HuH-7.5 (cell line): ENCODE measurements at regions not wholly inside any gene's neighbourhood (a gene's known extent, or its start where the extent isn't known, plus 50 kb on each side); places are given as distances from the start of the nearest gene placed in this dataset.

Experiments used
- DNase-seq: peaks from one replicate; pipeline ENCODE4 v3.0.0; 2011; ENCODE audit warnings: low spot score

DNA sequence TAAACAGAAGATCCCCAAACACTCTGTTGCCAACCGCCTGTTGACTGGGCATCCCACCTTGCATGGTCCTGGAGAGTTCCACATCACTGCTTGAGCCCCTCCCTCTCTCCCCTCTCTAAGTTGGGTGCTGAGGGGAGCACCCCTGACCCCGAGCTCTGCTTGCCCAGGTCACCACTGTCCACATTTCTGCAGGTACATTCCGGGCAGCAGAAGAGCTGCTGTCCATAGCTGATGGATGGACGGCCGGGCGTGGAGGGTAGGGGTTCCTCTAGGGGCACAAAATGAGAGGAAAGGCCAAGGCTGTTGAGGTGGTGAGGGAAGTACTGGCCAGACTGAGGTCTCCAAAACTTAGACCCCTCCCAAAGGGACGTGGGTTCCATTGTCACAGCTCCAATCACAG is 227.4 kb upstream of the PPP2R2D start:
- no peak for DNase-seq

DNA sequence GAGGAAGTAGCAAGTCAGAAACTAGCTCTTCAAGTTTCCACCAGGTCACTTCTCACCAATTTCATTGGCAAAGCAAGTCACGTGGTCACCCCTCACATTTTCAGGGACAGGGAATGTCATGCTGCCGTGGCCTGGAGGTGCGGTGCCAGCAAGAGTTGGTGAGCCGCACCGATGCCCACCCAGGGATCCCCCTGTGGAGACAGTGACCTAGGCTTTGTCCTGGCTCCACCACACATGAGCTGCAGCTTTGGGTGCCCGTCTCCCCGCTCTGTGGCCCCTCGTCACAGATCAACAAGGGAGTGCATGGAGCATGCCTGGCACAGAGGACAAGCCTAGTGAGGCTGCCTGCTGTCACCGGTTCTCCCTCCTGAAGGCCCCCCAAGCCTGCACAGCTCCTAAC is 226.7 kb upstream of the PPP2R2D start:
- DNase-seq = no peak

- DNase-seq = no peak
These were observed 225.7 kb upstream of the PPP2R2D start for GRCh38 chr10:131675104-131675503.

- no peak for DNase-seq
These were observed 224.6 kb upstream of the PPP2R2D start for GRCh38 chr10:131676046-131676799.

GRCh38 chr10:131676800-131677421 is 223.9 kb upstream of the PPP2R2D start:
- no peak for DNase-seq

DNA sequence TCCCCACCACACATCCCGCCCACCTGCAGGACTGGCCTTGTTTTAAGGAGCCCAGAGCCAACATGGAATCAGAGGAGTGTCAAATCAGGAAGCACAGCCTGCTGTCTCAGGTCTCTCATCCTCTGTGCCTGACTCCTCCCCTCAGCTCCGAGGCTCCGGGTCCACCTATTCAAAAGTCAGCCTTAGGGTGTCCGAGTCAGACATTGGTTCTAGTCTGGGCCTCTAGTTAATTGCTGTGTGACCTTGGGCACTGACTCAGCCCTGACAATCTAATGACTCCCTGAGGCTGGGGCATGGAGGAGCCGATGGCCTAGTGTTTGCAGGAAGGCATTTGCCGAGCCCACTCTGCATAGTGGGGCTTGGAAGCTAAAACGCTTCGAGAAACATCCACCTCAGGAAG is 223.1 kb upstream of the PPP2R2D start:
- no peak for DNase-seq

DNA sequence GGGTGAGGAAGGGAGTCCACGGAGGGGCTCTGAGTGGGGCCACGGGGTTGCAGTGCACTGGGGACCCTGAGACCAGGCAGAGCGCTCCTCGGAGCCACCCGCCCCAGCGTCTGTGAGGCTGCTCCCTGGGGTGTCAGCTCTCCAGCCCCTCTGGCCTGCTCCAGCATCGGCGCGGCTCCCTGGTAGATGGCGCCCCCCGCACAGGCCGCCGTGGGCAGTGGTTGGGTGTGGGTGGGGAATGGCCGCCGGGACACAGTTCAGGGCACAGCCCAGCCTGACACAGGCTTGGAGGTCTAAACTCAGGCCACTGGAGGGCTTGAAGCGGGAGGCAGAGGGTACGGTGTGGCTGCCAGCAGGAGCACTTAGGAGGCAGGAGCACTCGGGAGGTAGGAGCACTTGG is 222.6 kb upstream of the PPP2R2D start:
- no peak for DNase-seq

DNA sequence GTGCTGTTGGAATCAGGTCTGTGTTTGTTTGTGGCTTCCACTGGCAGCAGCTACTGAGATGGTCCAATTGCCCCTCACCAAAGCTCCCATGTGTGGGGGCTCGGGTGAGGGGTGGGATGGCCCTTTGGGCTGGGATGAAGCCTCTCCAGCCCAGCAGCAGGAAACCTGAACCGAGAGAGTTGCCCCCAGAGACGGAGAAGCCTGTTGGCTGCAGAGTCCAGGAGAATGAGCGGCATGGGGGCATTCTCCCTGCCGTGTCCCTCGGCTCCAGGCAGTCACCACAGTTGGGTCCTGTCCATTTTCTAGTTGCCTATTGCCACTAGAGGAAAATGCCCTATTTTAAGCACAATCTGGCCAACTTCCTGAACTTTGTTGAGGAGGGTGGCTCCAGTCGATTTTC is 222.2 kb upstream of the PPP2R2D start:
- DNase-seq = no peak

GRCh38 chr10:131679926-131680325 is 220.9 kb upstream of the PPP2R2D start:
- no peak for DNase-seq

- DNase-seq = no peak
These were observed 219.7 kb upstream of the PPP2R2D start for GRCh38 chr10:131681122-131681521.

GRCh38 chr10:131681656-131682055 is 219.2 kb upstream of the PPP2R2D start:
- no peak for DNase-seq

DNA sequence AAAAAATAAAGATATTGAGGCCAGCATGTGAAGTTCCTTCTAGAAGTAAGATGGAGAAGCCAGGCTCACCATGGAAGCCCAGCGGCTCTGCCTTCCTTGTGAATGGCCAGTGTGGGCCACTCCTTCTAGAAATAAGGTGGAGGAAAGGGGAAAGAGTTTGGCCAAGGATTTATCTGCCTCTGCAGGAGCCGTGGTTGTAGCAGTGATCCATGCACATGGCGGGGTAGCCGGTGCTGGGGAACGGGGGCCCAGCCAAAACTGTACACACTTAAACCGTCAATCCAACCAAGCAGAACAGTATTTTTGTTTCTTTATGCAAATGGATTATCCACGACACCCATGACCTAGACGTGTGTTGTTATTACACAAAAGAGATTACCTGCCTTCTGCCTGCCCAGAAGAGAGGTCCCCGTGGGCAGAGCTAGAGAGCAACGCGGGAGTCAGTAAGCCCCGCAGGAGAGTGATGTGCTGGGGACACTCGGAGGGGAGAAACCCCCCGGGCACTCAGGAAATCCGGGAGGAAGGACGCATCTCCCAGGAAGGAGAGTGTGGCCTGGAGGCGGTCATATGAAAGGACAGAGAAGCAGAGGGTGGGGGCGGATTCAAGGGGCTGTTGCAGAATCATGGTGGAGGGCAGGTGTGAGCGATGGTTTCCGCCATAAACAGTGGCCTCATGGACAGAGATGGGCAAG is 218.4 kb upstream of the PPP2R2D start:
- no peak for DNase-seq

DNA sequence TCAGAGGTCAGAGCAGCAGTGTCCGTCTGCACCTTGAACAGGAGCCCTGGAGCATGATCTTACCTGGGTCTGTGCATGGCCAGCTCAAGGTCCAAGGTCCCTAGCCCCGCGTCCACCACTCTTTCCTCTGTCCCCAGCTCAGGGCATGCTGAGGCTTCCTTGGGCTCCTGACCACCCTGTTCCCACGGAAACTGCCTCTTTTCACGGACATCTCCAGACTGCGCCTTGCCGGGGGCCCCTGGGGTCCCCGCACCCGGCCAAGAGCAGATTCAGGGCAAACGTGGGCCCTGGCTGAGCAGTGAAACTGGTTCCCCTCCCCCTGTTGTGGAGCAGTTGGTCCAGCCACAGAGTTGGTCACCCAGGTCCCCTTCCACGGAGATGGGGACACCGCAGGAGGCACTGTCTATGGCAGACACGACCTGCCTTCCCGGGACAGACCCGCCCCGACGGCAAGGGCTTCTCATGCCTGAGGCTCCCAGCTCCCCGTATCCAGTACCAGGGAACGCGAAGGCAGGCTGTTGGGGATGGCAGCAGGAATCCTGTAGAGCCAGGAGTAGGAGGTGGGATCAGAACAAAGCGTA is 217.4 kb upstream of the PPP2R2D start:
- no peak for DNase-seq

- DNase-seq = no peak
These were observed 216.9 kb upstream of the PPP2R2D start for GRCh38 chr10:131683941-131684340.

GRCh38 chr10:131685007-131685406 is 215.8 kb upstream of the PPP2R2D start:
- DNase-seq = no peak

DNA sequence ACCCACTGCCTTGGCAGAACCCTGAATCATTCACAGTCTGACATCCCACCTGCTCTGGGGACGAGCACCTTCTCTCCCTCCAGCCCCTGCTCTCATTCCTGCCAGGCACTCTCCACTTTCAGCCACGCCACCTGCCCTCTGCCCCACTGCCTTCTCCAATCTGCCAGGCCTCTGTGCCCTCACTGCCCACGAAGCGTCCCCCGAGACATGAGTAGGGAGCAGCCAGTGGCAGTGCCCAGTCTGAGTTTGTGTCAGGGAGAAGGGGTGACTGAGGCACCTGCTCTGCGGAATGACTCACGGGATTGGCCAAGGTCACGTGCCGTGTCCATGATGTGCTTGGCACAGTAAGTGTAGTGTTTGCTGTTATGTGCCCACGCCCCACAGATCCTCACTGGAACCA is 215.2 kb upstream of the PPP2R2D start:
- no peak for DNase-seq

DNA sequence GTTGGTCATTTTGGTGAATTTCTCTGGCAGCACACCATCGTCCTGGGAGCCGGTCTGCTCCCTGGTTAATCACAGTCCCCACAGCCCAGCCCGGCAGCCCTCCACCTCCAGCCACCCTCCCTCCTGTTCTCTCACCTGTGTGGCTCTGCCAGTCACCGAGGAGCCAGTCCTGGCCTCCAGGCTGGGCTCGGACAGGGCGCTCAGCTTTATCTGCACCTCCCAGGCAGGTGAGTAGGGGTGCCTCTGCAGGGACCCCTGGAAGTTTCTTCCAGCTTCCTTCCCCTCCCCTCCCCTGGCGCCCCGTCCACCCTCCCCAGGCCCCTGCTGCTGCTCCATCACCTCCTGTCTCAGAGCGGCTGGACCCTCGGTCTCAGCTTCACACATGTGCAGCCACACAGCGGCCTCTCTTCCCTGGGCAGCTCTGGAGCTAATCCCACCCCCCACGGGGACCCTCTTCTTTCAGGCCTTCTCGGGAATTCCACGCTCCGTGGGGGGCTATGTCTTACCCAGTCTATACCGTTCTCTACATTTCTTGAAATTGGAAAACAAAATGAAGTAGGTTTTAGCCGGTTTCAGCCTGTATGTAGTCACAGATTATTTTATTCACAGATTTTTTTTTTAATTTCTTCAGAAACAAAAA is 213.9 kb upstream of the PPP2R2D start:
- no peak for DNase-seq

- DNase-seq = no peak
These were observed 212.5 kb upstream of the PPP2R2D start for GRCh38 chr10:131688304-131688703.

DNA sequence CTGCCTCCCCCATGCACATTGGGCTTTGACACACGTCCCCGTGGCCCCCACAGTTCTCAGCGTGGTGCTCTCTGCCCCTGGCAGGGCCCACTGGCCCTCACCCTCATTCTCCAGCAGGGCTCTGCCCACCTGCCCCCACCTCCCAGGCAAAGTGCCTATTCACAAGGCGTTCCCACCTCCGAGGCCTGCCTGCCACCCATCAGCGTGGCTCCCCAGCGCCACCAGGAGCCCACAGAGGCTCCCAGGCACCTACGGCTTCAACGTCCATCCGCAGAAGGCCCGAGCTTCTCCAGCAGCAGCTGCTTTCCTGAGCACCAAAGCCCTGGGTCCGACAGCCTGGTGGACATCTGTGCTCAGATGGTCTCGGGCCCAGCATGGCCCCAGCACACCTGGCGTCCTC is 211.8 kb upstream of the PPP2R2D start:
- DNase-seq = no peak

DNA sequence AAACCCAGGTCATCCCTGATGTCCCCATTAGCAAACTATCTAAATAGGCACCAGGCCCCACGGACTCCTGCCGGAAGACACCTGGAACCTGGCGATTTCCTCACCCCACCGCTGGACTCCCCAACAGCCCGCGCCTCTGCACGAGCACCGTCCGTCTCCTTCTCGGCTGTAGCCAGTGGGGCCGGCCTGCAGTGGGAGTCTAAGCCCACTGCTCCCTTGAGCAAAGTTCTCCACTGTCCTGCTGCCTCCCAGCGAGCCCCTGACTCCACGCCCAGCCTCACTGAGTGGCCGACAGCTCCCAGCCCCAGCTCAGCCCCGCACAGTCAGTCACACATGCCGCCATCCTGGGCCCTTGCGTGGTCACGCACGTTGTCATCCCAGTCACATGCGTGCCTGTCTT is 211.3 kb upstream of the PPP2R2D start:
- no peak for DNase-seq

DNA sequence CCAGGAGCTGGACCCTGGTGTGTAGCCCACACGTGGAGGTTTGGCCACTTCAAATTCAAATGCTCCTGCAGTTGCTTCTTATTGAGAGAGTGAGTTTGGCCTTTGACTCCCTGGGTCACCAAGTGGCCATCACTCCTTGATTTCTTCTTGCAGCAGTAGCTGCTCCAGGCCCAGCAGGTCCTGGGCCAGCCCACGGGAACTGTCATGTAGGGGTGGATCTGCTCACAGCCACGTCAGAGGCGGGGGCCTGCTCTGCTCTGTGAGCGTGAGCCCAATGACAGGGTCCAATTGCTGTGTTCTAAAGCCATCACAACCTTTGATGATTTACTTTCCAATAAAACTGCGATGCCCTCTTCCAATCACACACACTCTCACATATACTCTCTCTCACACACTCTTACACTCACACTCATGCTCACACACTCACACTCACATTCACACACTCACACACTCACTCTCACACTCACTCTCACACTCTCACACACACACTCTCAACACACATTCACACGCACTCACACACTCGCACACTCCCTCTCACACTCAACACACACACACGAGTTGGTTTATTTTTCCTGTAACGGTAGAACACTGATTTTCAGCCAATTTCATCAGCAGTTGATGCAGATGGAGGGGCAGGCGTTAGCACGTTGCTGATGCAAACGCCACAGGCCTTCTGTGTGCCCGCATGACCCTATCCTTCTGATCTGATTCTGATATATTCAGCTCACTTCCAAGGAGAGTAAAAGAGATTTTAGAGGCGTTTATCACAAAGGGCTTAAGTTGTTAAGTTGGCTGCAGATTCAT is 210.7 kb upstream of the PPP2R2D start:
- no peak for DNase-seq

GRCh38 chr10:131690805-131691239 is 210.0 kb upstream of the PPP2R2D start:
- no peak for DNase-seq
